Subcutaneous abdominal adipose tissue (tissue), 5 donors: ENCODE measurements at regions not wholly inside any gene's neighbourhood (a gene's known extent, or its start where the extent isn't known, plus 50 kb on each side); places are given as distances from the start of the nearest gene placed in this dataset.

Experiments
- H3K27ac ChIP-seq: one replicate; pipeline ENCODE4 v1.7.0; 2013; ENCODE audit warnings: low read depth, mild to moderate bottlenecking, inconsistent platforms, low read length, moderate library complexity
- H3K27me3 ChIP-seq, 5 donors: one replicate each; pipeline ENCODE4 v1.7.0; 2013; ENCODE audit warnings: low read length in 5 of 5, inconsistent platforms in 1 of 5; ENCODE audit not compliant: control insufficient read depth in 5 of 5, insufficient read depth in 4 of 5
- H3K36me3 ChIP-seq, 5 donors: one replicate each; pipeline ENCODE4 v1.7.0; 2013; ENCODE audit warnings: low read length in 5 of 5; ENCODE audit not compliant: control insufficient read depth in 5 of 5, insufficient read depth in 5 of 5
- H3K4me1 ChIP-seq, 5 donors: one replicate each; pipeline ENCODE4 v1.7.0; 2013; ENCODE audit warnings: low read length in 5 of 5, mild to moderate bottlenecking in 3 of 5, moderate library complexity in 1 of 5; ENCODE audit not compliant: control insufficient read depth in 5 of 5, insufficient read depth in 5 of 5
- H3K4me3 ChIP-seq, 5 donors: one replicate each; pipeline ENCODE4 v1.7.0; 2013; ENCODE audit warnings: low read length in 5 of 5, low read depth in 1 of 5
- H3K9ac ChIP-seq, 5 donors: one replicate each; pipeline ENCODE4 v1.7.0; 2013; ENCODE audit warnings: low read length in 5 of 5, mild to moderate bottlenecking in 4 of 5, moderate library complexity in 3 of 5
- H3K9me3 ChIP-seq, 5 donors: one replicate each; pipeline ENCODE4 v1.7.0; 2013; ENCODE audit warnings: low read length in 5 of 5; ENCODE audit not compliant: control insufficient read depth in 5 of 5
- donor health status: healthy.
- donor health status: healthy.
- donor health status: healthy.
- donor health status: healthy.
- donor health status: healthy.

DNA sequence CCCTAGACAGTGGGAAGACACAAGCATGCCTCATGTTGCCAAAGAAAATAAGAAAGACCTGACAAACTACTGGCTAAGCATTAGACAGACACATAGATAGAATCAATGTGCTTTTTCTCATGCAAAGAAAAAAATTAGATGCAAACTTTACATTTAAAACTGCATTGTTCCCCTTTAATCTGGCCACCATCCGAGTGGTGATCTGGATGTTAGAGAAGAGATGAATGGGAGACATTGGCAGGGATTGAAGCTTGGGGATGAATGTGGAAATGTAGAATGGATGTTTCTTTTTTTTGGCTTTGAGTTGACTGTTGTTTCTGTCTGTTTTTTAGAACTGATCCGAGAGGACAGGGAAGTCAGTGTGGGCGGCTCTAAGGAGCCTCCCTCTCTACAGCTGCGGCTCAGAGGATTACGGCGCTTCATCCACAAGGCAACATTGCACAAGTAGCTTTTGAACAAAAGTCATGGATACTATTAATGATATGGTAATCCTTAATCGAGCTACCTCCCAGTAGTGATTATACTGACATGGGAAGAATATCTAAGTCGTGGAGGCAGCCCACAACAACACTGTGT lies 53.0 kb downstream of the HELT start:
- no peak overlapping the region for H3K27ac ChIP-seq
- no peak overlapping the region for H3K9ac ChIP-seq
- no peak overlapping the region for H3K4me3 ChIP-seq
- peaks cover 0 to 2% (median 0%) of the 10 kb centered on the region in 5 donors for H3K4me1 ChIP-seq
- peaks cover 0 to 5% (median 0%) of the 10 kb centered on the region in 5 donors for H3K27me3 ChIP-seq
- no peaks in the 10 kb centered on the region for H3K9me3 ChIP-seq
- H3K36me3 ChIP-seq: no peaks in the 10 kb centered on the region

DNA sequence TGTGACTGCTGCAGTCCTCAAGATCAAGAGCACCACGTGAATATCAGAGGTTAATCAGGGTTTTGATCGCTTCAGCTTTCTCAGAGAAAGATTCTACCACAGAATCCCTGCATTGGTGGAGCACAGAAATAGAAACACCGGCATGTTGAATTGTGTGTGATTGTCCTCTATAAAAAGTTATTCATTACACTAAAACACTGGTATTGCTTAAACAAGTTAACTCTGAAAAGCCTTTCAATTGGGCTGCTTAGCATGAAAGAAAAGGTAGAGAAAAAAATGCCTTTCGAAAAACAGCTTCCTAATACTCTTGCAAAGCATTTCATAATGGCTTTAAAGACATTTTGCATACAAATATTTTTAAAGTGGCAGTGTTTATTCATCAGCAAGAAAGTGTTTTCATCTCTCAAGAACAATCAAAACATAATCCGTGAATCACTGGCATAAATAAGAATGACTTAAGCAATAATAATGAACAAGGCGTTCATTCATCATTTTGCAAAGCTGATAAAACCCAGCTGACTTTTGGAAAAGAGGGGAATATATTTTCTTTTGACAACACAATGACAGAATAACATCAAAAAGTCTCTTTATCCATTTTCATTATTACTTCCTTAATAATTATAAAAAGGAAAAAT lies 61.1 kb downstream of the HELT start:
- H3K4me3 ChIP-seq: no peak overlapping the region

DNA sequence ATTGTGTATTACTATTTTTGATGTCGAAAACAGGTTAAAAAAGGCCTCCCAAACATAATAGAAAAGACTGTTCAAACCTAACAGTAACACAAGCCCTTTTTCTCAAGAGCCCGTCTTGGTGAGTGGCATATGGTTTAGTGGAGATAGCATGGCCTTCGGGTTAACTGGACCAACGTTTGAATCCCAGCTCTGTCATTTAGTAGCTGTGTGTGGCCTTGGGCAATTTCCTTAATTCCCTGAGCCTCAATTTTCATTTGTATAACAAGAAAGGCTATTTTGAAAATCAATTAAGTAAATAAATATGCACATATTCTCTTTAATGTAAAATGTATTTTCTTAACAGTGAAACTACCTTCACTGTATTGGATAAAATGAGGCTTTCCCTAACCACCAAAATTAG lies 62.3 kb downstream of the HELT start:
- H3K36me3 ChIP-seq: no peaks in the 10 kb centered on the region
- H3K9ac ChIP-seq: no peak overlapping the region
- no peaks in the 10 kb centered on the region for H3K27me3 ChIP-seq
- no peak overlapping the region for H3K4me3 ChIP-seq
- no peaks in the 10 kb centered on the region for H3K9me3 ChIP-seq
- peaks cover 0 to 3% (median 0%) of the 10 kb centered on the region in 5 donors for H3K4me1 ChIP-seq
- H3K27ac ChIP-seq: no peak overlapping the region

More for the DNA sequence above, 61.1 kb downstream of the HELT start:
- H3K36me3 ChIP-seq: no peaks in the 10 kb centered on the region
- peaks cover 0 to 3% (median 0%) of the 10 kb centered on the region in 5 donors for H3K4me1 ChIP-seq
- H3K9me3 ChIP-seq: no peaks in the 10 kb centered on the region
- no peak overlapping the region for H3K9ac ChIP-seq
- no peak overlapping the region for H3K27ac ChIP-seq
- peaks cover 0 to 5% (median 0%) of the 10 kb centered on the region in 5 donors for H3K27me3 ChIP-seq

DNA sequence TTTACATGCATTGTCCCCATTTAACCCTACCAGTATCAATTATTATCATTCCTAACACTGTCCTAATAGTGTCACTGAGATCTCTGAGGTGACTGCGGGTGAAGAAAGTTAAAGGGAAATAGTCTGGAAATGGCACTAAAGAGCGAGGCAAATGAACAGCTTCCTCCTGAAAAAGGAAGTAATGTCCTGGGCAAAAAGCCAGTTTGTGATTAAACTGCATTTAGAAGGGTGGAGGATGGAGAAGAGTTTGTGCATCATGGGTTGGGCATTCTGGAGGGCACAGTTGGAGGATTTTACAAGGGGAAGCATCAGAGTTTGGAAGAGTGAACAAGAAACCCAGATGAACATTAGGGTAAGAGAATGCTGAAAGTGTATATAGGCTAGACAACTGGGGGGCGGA lies 60.5 kb upstream of the SLC25A4 start:
- Histone ChIP-seq H3K9me3 (no peaks in the 10 kb centered on the region), H3K4me3 (no peak overlapping the region), H3K36me3 (no peaks in the 10 kb centered on the region), H3K27me3 (no peaks in the 10 kb centered on the region), H3K27ac (no peak overlapping the region), H3K4me1 (peaks cover 1 to 9% (median 7%) of the 10 kb centered on the region in 5 donors), H3K9ac (no peak overlapping the region)

DNA sequence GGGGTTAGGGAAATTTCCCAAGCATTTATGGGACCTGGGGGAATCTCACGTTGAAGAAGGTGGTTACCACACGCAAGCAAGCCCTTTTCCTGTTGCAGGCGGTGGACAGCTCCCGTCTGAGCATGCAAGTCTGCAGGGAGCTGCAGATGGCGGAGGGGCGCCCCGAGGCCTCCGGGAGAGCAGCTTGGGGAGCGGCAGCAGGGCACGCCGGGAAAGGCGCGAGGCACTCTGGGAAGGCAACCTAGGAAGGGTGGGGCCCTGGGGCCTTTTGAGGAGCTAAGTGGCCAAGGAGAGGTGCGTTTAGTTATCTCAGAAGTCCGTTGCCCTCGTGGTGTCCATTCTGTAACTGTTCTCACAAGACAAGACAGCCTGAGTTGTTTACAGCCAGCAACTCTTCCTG lies 57.0 kb upstream of the SLC25A4 start:
- Histone ChIP-seq H3K9ac (no peak overlapping the region), H3K36me3 (no peaks in the 10 kb centered on the region), H3K27ac (no peak overlapping the region), H3K4me1 (peaks cover 1 to 9% (median 7%) of the 10 kb centered on the region in 5 donors), H3K27me3 (no peaks in the 10 kb centered on the region), H3K9me3 (no peaks in the 10 kb centered on the region), H3K4me3 (peak overlapping the region; percentile 40 to 77 (median 56))

DNA sequence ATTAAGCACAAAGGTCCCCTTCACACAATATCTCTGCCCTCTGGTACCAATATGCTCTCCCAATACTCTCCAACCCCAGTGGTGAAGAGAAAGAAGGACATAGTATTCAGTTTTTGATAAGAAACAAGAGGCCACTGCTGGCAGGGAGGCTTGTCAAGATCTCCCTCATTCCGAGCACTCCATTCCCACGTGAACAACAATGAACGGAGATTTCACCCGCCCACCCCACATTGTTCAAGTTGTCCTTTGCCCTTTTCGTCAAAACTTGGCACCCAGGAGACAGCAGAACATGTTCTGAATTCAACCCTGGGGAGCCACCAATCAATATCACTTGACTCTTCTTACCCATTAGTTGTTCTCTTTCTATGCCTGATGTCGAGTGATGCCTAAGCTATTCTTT lies 54.2 kb upstream of the SLC25A4 start:
- Histone ChIP-seq H3K9me3 (no peaks in the 10 kb centered on the region), H3K36me3 (no peaks in the 10 kb centered on the region), H3K4me3 (no peak overlapping the region), H3K27ac (no peak overlapping the region), H3K9ac (no peak overlapping the region), H3K27me3 (peaks cover 0 to 4% (median 0%) of the 10 kb centered on the region in 5 donors), H3K4me1 (peaks cover 1 to 9% (median 6%) of the 10 kb centered on the region in 5 donors)

DNA sequence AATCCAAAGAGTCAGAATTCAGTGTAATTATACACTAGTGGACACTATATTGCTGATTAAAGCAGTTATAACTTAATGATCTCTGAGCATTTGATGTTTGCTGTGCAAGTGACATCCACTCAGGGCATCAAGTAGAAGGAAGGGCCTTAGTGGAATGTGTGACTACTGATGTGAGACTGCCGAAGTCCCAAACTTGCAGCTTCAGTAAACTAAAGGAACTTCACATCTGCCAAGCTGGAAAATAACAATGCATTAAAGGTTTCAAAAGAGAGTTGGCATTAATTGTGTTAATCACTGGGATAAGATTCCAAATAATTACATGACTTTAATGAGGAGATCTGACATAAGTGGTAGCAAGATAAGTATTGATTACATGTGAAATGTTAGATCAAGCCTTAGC lies 52.5 kb upstream of the SLC25A4 start:
- no peaks in the 10 kb centered on the region for H3K9me3 ChIP-seq
- H3K9ac ChIP-seq: no peak overlapping the region
- H3K4me3 ChIP-seq: no peak overlapping the region
- no peaks in the 10 kb centered on the region for H3K36me3 ChIP-seq
- H3K27me3 ChIP-seq: peaks cover 0 to 4% (median 0%) of the 10 kb centered on the region in 5 donors
- no peak overlapping the region for H3K27ac ChIP-seq
- H3K4me1 ChIP-seq: peaks cover 1 to 8% (median 6%) of the 10 kb centered on the region in 5 donors

DNA sequence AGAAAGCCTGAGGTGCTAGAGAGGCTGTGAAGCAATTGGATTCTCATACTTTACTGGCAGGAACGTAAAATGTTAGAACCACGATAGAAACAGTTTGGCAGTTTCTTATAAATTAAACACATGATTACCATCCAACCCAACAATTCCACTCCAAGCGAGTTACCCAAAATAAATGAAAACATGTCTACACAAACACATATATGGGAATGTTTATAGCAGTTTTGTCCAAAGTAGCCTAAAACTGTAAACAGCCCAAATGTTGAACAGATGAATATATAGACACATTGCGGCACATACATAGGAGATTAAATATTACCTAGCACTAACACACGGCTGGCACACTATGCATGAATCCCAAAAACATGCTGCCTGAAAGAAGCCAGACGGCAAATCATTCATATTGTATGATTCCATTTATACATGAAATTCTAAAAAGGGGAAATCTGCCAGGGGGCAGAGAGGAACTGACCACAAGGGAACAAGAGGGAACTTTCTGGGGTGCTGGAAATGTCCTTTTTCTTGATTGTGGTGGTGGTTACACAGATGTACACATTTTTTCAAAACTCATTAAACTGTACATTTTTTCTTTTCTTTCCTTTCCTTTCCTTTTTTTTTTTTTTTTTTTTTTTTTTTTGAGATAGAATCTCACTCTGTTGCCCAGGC lies 50.4 kb upstream of the SLC25A4 start:
- Histone ChIP-seq H3K9ac (no peak overlapping the region), H3K4me1 (no peaks in the 10 kb centered on the region), H3K27me3 (peaks cover 0 to 4% (median 0%) of the 10 kb centered on the region in 5 donors), H3K27ac (no peak overlapping the region), H3K36me3 (no peaks in the 10 kb centered on the region), H3K9me3 (no peaks in the 10 kb centered on the region), H3K4me3 (no peak overlapping the region)
